IPS DF 4.7 (cell line): ENCODE measurements at regions not wholly inside any gene's neighbourhood (a gene's known extent, or its start where the extent isn't known, plus 50 kb on each side); places are given as distances from the start of the nearest gene placed in this dataset.
A peak's percentile ranks its signal among the peaks of the same experiment; 100 is the strongest.

Experiments used
- DNase-seq: peaks from one replicate; pipeline ENCODE4 v3.0.0-alpha.2; 2013; ENCODE audit warnings: low spot score; ENCODE audit errors: extremely low read depth

- DNase-seq = no peak
These were observed 122.2 kb upstream of the PDE4B start for GRCh38 chr1:65670518-65670917.

GRCh38 chr1:65674522-65674921 is 118.2 kb upstream of the PDE4B start:
- DNase-seq = no peak

- DNase-seq = no peak
These were observed 112.9 kb upstream of the PDE4B start for GRCh38 chr1:65679773-65680172.

- DNase-seq = no peak
These were observed 111.6 kb upstream of the PDE4B start for GRCh38 chr1:65681096-65681495.

GRCh38 chr1:65687428-65688214 is 105.1 kb upstream of the PDE4B start:
- peak; percentile 36 for DNase-seq

- no peak for DNase-seq
These were observed 104.5 kb upstream of the PDE4B start for GRCh38 chr1:65688215-65688566.

- no peak for DNase-seq
These were observed 103.8 kb upstream of the PDE4B start for GRCh38 chr1:65688848-65689247.

- DNase-seq = no peak
These were observed 101.4 kb upstream of the PDE4B start for GRCh38 chr1:65691152-65691900.

GRCh38 chr1:65691972-65692371 is 100.7 kb upstream of the PDE4B start:
- no peak for DNase-seq

GRCh38 chr1:65694126-65694525 is 98.6 kb upstream of the PDE4B start:
- DNase-seq = no peak

- no peak for DNase-seq
These were observed 97.8 kb upstream of the PDE4B start for GRCh38 chr1:65694933-65695332.

- DNase-seq = no peak
These were observed 94.1 kb upstream of the PDE4B start for GRCh38 chr1:65698590-65698989.

GRCh38 chr1:65703853-65704252 is 88.8 kb upstream of the PDE4B start:
- DNase-seq = no peak

GRCh38 chr1:65704318-65704717 is 88.4 kb upstream of the PDE4B start:
- no peak for DNase-seq

GRCh38 chr1:65717815-65718454 is 74.8 kb upstream of the PDE4B start:
- no peak for DNase-seq

GRCh38 chr1:65719391-65719790 is 73.3 kb upstream of the PDE4B start:
- DNase-seq = no peak

GRCh38 chr1:65722461-65722860 is 70.2 kb upstream of the PDE4B start:
- no peak for DNase-seq

GRCh38 chr1:65724151-65724550 is 68.5 kb upstream of the PDE4B start:
- DNase-seq = no peak

- no peak for DNase-seq
These were observed 67.6 kb upstream of the PDE4B start for GRCh38 chr1:65725064-65725463.

GRCh38 chr1:65728504-65728903 is 64.2 kb upstream of the PDE4B start:
- no peak for DNase-seq

- no peak for DNase-seq
These were observed 63.4 kb upstream of the PDE4B start for GRCh38 chr1:65729259-65729658.

- DNase-seq = no peak
These were observed 57.7 kb upstream of the PDE4B start for GRCh38 chr1:65734979-65735378.
